Astrocyte of the hippocampus (primary cell): ENCODE measurements at regions not wholly inside any gene's neighbourhood (a gene's known extent, or its start where the extent isn't known, plus 50 kb on each side); places are given as distances from the start of the nearest gene placed in this dataset.

ENCODE experiments used
- DNase-seq: peaks from one replicate; pipeline ENCODE4 v3.0.0; 2011; ENCODE audit warnings: low read depth, low spot score

DNA sequence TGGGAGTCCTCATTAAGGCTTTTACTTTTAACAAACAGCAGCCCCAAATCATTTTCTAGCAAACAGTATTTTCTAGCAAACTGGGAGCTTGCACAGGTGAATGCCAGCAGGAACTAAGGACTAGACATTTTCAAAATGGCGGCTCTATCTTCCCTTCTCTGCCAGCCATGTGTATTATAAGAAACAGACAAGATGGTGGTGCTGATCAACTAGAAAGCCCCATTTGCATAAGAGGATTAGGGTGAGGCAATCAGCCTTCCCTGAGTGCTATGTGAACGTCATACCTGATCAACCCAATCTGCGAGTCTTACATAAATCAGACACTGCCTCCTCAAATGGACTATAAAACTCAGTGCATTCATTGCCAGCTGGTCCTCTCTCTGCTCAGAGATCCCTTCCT lies 479.6 kb downstream of the IPMK start:
- DNase-seq: no peak

DNA sequence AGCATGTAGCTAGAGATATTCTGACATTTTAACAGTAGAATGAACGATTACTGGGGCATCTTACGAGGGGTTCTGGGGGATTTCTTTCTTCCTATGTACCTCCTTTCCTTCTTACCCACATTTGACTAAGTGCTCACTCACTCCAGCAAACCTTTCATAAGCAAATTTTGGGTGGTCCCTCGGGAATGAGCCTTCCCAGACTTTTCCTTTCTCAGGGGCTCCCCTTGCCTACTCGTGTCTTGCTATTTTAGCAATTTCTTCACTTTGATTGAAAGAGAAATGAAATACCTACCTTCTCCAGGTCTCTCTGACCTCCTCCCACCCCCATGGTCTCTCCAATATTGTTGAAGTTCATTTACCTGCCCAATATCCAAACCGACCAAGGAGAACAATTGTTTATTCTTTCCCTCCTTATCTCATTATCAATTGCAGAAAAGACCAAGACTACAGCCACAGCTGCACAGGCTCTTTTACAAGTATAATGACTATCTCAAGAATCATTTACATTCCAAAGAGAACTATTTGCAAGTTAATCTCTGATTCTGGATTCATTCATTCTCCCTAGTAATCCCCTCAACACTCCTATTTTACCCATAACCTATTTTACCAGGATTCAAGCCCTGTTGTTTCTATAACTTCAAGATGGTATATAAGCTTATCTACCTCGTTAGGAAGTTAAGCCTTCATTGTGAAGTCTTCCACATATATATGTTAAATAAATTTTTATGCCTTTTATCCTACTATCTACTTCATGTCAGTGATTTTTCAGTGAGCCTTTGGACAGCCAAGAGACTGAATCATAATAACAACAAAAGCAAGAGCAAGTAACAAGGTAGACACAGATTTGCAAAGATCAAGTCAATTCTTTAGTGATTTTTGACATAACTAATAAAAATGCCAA lies 480.6 kb downstream of the IPMK start:
- DNase-seq: peak; percentile 8

DNA sequence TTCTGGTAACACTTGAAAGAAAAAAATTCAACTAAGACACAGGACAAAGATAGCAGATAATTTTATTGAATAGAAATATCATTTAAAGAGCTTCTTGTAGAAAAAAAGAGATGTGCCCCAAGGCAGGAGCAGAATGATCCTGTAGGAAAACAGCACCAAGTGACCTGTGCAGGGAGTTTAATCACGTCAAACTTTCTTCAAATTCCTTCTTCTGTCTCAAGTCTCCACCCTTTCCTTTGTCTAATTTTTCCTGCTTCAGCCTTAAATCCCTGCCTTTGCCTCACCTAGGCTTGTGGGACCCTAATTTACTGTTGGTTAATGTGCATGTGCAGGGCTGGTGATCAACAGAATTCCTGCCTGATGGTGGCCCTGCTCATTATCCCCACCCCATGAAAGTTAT lies 481.4 kb downstream of the IPMK start:
- DNase-seq: no peak

DNA sequence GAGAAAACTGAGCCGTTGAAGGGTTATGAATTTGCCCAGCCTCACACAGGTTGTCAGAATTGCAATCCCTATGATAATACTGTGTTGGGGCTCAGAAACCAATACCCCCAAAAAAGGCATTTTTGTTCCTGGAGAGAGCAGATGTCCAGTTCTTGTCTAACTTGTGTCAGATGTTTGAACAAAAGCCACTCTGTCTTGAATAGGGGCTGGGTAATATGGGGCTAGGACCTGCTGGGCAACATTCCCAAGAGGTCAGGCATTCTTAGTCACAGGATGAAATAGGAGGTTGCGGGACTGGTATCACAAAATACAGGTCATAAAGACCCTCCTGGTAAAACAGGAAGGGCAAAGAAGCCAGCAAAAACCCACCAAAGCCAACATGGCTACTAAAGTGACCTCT lies 482.1 kb downstream of the IPMK start:
- DNase-seq: no peak

DNA sequence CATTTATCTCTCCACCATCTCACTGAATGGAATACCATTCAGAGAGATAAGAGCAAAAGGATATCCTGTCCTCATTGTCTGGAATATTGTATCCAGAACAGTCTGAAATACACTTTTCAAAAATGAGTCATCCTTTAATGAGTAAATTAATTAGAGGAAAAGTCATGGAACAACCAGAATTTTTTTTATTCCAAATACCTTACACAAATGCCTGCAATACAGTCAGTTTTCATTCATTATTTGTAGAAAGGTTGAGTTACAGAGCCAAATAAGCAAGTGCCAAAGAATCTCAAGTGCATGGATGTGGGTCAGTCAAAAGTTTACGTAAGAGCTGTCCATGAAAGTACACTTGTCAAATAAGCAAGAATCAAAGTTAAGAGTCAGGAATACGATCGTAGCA lies 482.6 kb downstream of the IPMK start:
- no peak for DNase-seq

DNA sequence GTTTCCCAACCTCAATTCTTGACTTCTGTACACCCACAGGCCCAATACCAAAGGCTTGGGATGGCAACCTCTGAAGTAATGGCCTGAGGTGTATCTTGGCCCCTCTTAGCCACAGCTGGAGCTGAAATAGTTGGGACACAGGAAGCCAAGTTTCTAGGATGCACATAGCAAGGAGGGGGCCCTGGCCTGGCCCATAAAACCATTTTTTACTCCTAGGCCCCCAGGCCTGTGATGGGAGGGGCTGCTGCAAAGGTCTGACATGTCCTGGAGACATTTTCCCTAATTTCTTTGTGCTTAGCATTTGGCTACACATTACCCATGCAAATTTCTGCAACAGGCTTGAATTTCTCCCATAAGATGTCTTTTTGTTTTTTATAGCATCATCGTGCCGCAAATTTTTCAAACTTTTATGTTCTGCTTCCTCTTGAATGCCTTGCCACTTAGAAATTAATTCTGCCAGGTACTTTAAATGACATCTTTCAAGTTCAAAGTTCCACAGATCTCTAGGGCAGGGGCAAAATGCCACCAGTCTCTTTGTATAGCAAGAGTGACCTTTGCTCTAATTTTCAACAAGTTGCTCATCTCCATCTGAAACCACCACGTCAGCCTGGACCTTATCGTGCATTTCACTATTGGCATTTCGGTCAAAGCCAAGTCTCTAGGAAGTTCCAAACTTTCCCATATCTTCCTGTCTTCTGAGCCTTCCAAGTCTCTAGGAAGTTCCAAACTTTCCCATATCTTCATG lies 490.8 kb downstream of the IPMK start:
- no peak for DNase-seq

DNA sequence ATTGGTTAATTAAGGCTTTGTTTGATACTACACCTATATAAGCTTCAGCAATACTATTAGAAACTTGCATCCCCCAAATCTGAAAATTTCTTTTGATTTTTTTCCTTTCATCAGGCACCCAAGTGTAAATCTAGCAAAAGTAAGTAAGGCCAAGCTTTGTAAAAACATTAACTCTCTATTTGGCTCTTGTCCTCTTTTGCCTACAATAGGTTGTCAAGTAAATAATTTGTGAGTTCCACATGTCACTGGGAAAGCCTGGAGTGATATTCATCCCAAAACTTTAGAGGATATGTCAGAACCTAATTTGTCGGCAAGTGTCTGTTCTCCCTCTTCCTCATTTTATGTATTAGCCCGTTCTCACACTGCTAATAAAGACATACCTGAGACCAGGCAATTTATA lies 492.4 kb downstream of the IPMK start:
- DNase-seq: no peak

DNA sequence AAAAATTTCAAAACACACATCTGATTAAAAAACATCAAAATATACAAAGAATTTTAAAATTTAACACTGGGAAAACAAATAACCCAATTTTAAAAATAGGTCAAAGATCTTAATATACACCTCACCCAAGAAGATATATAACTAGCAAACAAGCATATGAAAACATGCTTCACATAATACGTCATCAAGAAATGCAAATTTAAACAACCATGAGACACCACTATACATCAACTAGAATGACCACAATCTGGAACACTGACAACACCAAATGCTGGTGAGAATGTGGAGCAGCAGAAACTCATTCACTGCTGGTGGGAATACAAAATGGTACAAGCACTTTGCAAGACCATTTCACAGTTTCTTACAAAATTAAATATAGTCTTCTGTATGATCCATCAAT lies 498.4 kb downstream of the IPMK start:
- no peak for DNase-seq

DNA sequence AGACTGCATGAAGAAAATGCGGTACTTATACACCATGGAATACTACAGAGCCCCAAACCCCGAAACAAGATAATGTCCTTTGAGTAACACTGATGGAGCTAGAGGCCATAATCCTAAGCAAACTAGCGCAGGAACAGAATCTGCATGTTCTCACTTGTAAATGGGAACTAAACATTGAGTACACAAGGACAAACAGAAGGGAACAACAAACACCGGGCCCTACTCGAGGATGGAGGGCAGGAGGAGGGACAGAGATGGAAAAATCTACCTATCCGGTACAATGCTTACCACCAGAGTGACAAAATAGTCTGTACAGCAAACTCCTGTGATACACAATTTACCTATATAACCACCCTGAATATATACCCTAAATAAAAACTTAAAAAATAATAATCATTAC lies 507.9 kb downstream of the IPMK start:
- DNase-seq: no peak

DNA sequence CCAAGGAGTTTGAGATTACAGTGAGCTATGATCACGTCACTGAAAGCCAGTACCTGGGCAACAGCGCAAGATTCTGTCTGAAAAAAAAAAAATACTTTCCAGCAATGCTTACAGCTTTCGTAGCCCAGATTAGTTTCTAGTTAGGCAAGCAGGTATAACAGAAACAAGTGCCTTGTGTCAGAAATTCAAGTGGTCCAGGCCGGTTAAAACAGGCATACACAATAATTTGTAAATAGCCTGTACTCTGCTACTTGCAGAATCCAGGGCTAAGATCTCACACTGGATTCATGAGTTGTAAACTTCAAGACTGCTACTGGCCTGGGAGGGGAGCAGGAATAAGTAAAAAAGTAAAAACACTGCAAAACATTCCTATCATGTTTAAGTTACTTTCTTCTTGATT lies 512.9 kb downstream of the IPMK start:
- DNase-seq: no peak

DNA sequence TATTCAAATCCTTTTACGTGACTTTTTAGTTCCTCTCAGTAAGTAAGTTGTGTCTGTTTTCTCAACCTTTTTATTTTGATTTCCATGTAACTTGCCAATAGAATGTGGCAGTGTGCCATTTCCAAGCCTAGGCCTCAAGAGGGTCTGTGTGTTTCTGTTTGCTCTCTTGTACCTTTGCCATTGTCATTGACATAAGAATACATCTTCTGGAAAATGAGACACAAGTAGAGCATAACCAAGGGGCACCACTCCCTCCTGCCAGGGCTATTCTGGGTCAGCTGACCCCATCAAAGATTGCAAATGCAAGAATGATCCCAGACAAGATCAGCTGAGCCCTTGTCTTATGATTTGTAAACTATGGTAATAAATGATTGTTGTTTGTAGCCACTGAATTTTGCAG lies 524.0 kb downstream of the IPMK start:
- DNase-seq: peak; percentile 1

DNA sequence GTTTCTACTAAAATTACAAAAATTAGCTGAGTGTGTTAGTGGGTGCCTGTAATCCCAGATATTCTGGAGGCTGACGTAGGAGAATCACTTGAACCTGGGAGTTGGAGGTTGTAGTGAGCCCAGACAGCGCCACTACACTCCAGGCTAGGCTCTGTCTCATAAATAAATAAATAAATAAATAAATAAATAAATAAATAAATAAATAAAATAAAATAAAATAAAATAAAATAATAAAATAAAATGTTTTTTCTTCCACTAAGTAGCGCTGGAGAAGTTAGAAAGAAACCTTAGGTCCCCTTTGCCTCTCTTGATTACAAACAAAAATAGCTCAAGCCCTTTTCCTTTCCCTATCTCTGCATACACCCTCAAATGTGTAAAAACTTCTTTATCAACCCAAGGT lies 525.9 kb downstream of the IPMK start:
- DNase-seq: no peak

DNA sequence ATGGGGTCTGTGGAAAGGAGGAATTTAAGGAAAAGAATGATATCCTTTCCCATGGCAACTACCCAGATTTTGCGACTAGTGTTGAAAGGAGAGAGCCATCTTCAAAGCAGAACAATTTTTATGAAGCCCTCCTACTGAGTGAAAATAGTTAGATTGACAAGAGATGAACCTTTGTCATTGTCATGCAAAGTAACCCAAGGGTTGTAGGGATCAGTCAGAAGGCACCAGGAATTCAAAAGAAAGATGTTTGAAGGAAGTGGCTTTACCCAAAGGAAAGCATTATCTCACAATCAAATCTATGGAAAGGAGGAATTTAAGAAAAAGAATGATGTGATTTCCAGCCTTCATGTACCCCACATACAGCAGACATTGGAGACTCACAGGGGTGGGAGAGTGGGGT lies 544.4 kb downstream of the IPMK start:
- DNase-seq: no peak

DNA sequence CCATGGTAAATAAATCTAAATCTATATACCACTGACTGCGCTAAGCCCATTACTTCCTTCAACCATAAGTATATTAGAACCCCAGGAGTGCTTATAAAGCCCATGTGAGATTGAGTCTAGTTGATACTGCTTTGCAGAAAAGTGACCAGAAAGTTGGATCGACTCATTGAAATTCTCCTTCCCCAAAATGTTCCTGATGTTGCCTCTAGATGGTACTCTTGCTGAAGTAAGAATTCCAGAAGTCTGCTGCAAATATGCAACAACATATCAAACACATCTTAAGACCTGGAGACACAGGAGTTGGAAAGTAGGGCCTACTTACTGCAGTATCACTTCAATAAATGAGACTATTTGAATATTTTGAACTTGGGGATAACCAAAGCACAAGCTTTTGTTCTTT lies 550.8 kb downstream of the IPMK start:
- DNase-seq: peak; percentile 52

DNA sequence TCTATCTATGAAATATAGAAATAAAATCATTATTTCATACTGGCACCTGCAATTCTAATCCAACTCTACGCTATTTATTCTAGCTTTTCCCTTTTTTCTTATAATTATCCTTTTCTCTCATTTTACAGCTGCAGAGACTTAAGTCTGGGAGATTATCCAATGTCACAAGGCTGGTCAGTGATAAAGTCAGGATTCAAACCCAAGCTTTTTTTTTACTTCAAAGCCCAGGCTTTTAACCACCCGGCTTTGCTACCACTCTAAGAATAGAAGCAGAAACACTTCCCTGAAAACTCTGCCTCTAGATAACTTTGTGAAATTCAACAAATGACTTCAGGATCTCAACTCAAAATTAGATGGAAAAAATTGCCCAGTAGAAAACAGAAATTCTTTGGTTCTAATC lies 552.5 kb downstream of the IPMK start:
- DNase-seq: no peak

DNA sequence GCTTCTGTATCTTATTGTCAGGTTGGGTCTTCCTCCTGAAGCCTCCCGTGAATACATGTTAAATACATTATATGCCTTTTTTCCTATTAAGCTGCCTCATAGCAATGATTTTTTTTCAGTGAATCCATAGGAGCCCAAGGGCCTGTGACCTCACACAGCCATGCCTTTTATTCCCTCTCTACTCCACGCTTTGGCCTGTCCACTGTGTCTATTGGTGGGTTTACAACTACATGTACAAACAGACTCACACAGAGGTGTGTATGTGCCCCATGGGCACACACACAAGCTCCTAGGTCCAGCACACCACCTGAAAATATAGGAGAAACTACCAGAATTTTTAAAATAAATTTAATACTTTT lies 560.4 kb downstream of the IPMK start:
- no peak for DNase-seq

DNA sequence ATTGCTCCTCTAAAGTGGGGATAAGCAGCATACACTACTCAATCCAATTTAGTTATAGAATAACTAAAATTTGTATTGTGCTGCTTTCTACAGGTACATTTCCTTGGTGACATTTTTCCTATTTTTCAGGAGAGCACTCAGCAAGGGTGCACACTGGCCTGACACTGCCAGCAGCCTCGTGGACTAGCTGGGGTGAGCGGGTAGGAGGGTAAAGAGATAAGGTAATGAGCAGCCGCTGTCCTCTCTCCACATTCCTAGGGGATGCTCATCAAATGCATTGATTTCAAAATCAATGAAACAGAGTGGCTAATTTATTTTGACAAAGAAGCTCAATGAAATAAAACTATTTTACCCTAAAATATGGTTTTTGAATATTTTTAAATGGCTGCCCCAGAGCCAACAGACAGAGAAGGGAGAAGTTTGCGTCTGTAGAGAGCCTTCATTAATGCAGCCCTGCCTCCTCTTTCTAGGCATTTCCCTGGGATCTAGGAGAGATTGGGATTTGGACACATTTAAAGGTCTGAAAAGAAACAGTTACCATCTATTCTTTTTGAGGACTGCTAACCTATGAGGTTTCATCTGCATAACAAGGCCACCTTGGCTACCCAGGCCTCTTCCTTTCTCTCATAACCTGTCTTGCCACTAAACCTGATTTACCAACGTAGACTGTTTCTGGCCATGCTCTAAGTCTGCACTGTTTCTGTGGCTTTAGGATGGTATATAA lies 561.0 kb downstream of the IPMK start:
- DNase-seq: no peak

DNA sequence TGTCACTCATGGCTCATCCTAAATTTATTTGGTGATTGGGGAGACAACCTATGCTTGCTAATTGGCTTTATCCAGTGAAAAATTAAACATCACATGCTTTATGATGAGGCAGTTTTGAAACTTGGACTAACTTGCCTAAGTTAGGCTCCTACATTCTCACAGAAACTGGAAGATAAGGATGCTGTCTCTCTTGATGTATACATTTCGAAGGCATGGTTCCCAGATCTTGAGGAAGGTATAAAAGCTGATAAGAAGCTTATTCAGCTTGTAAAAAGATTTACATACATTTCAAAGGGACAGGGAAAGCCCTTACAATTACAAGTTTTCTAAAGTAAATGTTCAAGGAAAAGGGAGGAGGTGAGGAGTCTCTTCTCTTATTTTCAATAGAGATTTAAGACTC lies 561.7 kb downstream of the IPMK start:
- no peak for DNase-seq

DNA sequence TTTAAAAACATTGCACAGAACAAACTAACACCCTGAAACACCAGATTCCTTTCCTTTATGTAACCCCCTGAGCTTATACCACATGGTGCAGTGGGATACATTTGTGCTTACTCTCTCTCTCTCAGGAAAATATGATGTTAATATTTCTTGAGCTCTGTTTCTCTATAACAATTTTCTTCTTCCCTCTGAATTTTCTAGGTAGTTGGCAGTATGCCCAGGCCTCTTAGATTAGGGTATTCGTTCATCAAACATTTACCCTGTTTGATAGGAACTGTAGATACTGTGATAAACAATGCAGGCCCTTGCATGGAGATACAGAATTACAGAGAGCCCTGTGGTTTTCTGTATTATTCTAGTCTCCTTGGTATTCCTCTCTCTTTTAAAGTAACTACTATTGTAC lies 567.8 kb downstream of the IPMK start:
- DNase-seq: no peak

DNA sequence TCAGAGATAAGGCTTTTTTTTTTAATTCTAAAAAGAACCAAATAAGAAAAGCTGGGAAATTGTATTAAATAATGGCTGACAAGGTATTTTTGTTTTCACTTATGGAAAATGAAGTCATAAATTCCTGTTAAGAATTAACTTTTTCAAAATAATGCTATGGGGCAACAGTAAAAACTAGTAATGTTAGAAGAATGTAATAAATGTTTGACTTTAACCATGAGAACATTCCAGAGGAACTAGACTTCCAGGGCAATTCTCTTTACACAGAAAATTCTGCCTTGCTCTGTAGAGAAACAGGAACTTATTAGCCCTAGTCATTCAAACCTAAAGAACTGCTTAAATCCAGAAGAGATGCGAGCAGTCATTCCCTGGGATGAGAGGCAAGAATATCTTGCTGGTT lies 571.1 kb downstream of the IPMK start:
- peak; percentile 82 for DNase-seq

DNA sequence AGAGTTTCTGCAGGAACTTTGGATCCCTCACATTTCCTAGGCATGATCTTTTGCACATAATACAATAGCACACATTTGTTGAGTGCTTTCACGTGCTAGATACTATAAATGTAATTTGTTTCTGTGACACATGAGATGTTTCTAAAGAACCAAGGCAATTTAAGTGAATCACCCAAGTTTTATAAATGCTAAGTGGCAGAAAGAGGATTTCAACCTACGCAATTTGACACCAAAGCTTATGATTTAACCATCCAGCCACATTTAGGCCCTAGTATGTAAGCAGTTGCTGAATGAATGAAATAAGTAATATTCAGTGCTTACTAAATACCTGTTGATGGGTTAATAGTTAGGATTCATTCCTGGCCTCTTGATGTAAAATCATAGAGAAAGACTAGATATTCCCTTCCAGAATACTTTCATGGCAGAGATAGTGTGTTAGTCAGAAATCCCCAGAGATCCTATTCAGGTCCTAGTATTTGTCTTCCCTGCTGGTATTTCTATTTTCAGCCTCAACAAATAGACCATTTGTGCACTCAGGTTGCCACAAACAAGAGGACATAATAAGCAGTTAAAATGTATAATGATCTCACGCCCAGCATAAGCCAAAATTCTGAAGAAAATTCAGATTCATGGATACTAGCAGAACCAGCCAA lies 572.6 kb downstream of the IPMK start:
- no peak for DNase-seq
